HCT116 (cell line): ENCODE measurements at regions not wholly inside any gene's neighbourhood (a gene's known extent, or its start where the extent isn't known, plus 50 kb on each side); places are given as distances from the start of the nearest gene placed in this dataset.

Experiments used
- ATAC-seq: fragments of 200-7000 bp; cut with Tn5 transposase; 2 replicates; pipeline ENCODE4 v1.9.1; 2020; ENCODE audit warnings: mild to moderate bottlenecking, moderate library complexity
- BruUV-seq: library from RNA; stranded (reverse); fragments of 400-500 nt; replicated peaks from 2 replicates; lab custom pipeline; 2021; lab: Mats Ljungman, UMichigan
- CTCF ChIA-PET: fragments of 300-600 bp; sonication (Branson Sonifier 250); formaldehyde crosslinking; loops from one replicate; lab custom pipeline; 2021; ENCODE audit warnings: antibody characterized with exemption; lab: Charles Lee
- POLR2A ChIA-PET: fragments of 300-600, 350-600 bp; sonication (Branson Sonifier 250); formaldehyde crosslinking; loops from one replicate; lab custom pipeline; 2021; ENCODE audit warnings: antibody characterized with exemption; lab: Charles Lee
- RAD21 ChIA-PET, 2 experiments: fragments of 300-600 bp; sonication (Branson Sonifier 250); formaldehyde crosslinking; loops; one replicate each; lab custom pipeline; 2023; ENCODE audit warnings: low total read pairs in 2 of 2; ENCODE audit not compliant: uncharacterized antibody in 2 of 2, unreplicated experiment in 2 of 2, low non-redundant PET in 1 of 2; lab: Charles Lee
- DNase-seq: peaks from one replicate; pipeline ENCODE4 v3.0.0-alpha.2; 2010; ENCODE audit warnings: low read depth, low spot score
- H2AFZ ChIP-seq: fragments of 200-600 bp; shearing (Covaris generic), sonication (generic); 2 replicates; pipeline ENCODE4 v1.6.1; 2017; ENCODE audit warnings: low read depth, mixed run types, mixed read lengths, antibody characterized with exemption, low read length; ENCODE audit not compliant: poor library complexity, severe bottlenecking
- H3K27ac ChIP-seq: 2 replicates; pipeline ENCODE4 v1.5.1; 2012; ENCODE audit warnings: low read depth, low read length
- H3K27me3 ChIP-seq: fragments of 200-600 bp; sonication (generic); 2 replicates; pipeline ENCODE4 v1.6.1; 2016; ENCODE audit warnings: mixed run types, low read length, mixed read lengths; ENCODE audit not compliant: insufficient read depth
- H3K36me3 ChIP-seq, 2 experiments: fragments of 200-500 bp in 1 of 2; fragments of 200-600 bp in 1 of 2; sonication (Bioruptor generic) in 1 of 2; sonication (generic) in 1 of 2; 2 replicates each; pipeline versions ENCODE4 v1.5.1 to v1.6.1; 2014 to 2016; ENCODE audit warnings: low read length in 2 of 2, inconsistent platforms in 1 of 2, mixed read lengths in 1 of 2, mixed run types in 1 of 2; ENCODE audit not compliant: insufficient read depth in 2 of 2, control insufficient read depth in 1 of 2
- H3K4me1 ChIP-seq, 2 experiments: fragments of 200-600 bp in 1 of 2; sonication (generic) in 1 of 2; 2 replicates each; pipeline versions ENCODE4 v1.5.1 to v1.6.1; 2012 to 2017; ENCODE audit warnings: low read length in 2 of 2, inconsistent platforms in 1 of 2, mild to moderate bottlenecking in 1 of 2, mixed read lengths in 1 of 2, mixed run types in 1 of 2, moderate library complexity in 1 of 2; ENCODE audit not compliant: insufficient read depth in 2 of 2, control insufficient read depth in 1 of 2
- H3K4me2 ChIP-seq: fragments of 200-600 bp; sonication (generic); 2 replicates; pipeline ENCODE4 v1.6.1; 2017; ENCODE audit warnings: mixed run types, low read length, mixed read lengths
- H3K4me3 ChIP-seq, 2 experiments: fragments of 200-600 bp in 1 of 2; sonication (generic) in 1 of 2; replicated peaks in 1 of 2; 2 replicates each; pipeline ENCODE4 v1.5.1; 2011 to 2016; ENCODE audit warnings: low read length in 2 of 2, control low read depth in 1 of 2, low read depth in 1 of 2, mild to moderate bottlenecking in 1 of 2, mixed read lengths in 1 of 2, mixed run types in 1 of 2
- H3K79me2 ChIP-seq: fragments of 200-600 bp; sonication (generic); 2 replicates; pipeline ENCODE4 v1.6.1; 2017; ENCODE audit warnings: mild to moderate bottlenecking, mixed run types, low read length, moderate library complexity, mixed read lengths; ENCODE audit not compliant: insufficient read depth
- H3K9ac ChIP-seq: fragments of 200-600 bp; sonication (generic); 2 replicates; pipeline ENCODE4 v1.6.1; 2016; ENCODE audit warnings: low read length, mixed read lengths
- H3K9me2 ChIP-seq: fragments of 200-600 bp; sonication (generic), shearing (Covaris generic); 2 replicates; pipeline ENCODE4 v1.6.1; 2017; ENCODE audit warnings: mixed run types, mild to moderate bottlenecking, moderate library complexity; ENCODE audit not compliant: insufficient read depth
- H3K9me3 ChIP-seq, 2 experiments: fragments of 200-500 bp in 1 of 2; fragments of 200-600 bp in 1 of 2; sonication (Bioruptor generic) in 1 of 2; sonication (generic) in 1 of 2; 2 replicates each; pipeline ENCODE4 v1.6.1; 2014 to 2017; ENCODE audit warnings: low read length in 2 of 2, mixed read lengths in 2 of 2, inconsistent platforms in 1 of 2, low read depth in 1 of 2, mild to moderate bottlenecking in 1 of 2, mixed run types in 1 of 2, moderate library complexity in 1 of 2; ENCODE audit not compliant: control insufficient read depth in 1 of 2, insufficient read depth in 1 of 2
- H4K20me1 ChIP-seq: fragments of 200-600 bp; sonication (generic), shearing (Covaris generic); 2 replicates; pipeline ENCODE4 v1.6.1; 2017; ENCODE audit warnings: mixed run types, mild to moderate bottlenecking, moderate library complexity; ENCODE audit not compliant: insufficient read depth
- CBX3 ChIP-seq: IDR thresholded peaks from 2 replicates; pipeline ENCODE4 v1.6.1; 2012; ENCODE audit warnings: low read depth
- CEBPB ChIP-seq: IDR thresholded peaks from 2 replicates; pipeline ENCODE4 v1.6.1; 2012; ENCODE audit warnings: low read depth
- CTCF ChIP-seq, 3 experiments: fragments of 200-600 bp in 1 of 3; sonication (generic) in 1 of 3; IDR thresholded peaks in 2 of 3; conservative IDR thresholded peaks in 1 of 3; 2 replicates each; pipeline ENCODE4 v1.5.1; 2012 to 2017; ENCODE audit warnings: low read depth in 2 of 3, low read length in 2 of 3, antibody characterized with exemption in 1 of 3, borderline replicate concordance in 1 of 3, control low read depth in 1 of 3, mild to moderate bottlenecking in 1 of 3, mixed read lengths in 1 of 3, mixed run types in 1 of 3, moderate library complexity in 1 of 3; ENCODE audit not compliant: insufficient read depth in 1 of 3
- EGR1 ChIP-seq: IDR thresholded peaks from 2 replicates; pipeline ENCODE4 v1.6.1; 2012; ENCODE audit warnings: low read depth
- ELF1 ChIP-seq: IDR thresholded peaks from 2 replicates; pipeline ENCODE4 v1.6.1; 2012; ENCODE audit warnings: low read depth, borderline replicate concordance
- EZH2 ChIP-seq: fragments of 200-600 bp; sonication (generic); IDR thresholded peaks from 2 replicates; pipeline ENCODE4 v1.6.1; 2017; ENCODE audit warnings: antibody characterized with exemption, mixed run types
- EZH2phosphoT487 ChIP-seq: fragments of 200-600 bp; IDR thresholded peaks from 2 replicates; pipeline ENCODE4 v1.6.1; 2018; ENCODE audit warnings: antibody characterized with exemption, borderline replicate concordance
- FOSL1 ChIP-seq: IDR thresholded peaks from 2 replicates; pipeline ENCODE4 v1.6.1; 2012; ENCODE audit warnings: low read depth
- MAX ChIP-seq: IDR thresholded peaks from 2 replicates; pipeline ENCODE4 v1.6.1; 2012
- POLR2A ChIP-seq: IDR thresholded peaks from 2 replicates; pipeline ENCODE4 v1.7.0; 2011; ENCODE audit warnings: borderline replicate concordance; ENCODE audit not compliant: insufficient read depth, insufficient read length; ENCODE audit errors: extremely low read depth
- SIN3A ChIP-seq: IDR thresholded peaks from 2 replicates; pipeline ENCODE4 v1.6.1; 2012; ENCODE audit warnings: low read depth
- SP1 ChIP-seq: IDR thresholded peaks from 2 replicates; pipeline ENCODE4 v1.6.1; 2012; ENCODE audit warnings: low read depth
- YY1 ChIP-seq: IDR thresholded peaks from 2 replicates; pipeline ENCODE4 v1.6.1; 2011; ENCODE audit warnings: low read length, low read depth, moderate library complexity, mild to moderate bottlenecking; ENCODE audit not compliant: insufficient replicate concordance; ENCODE audit errors: extremely low read depth
- ZNF274 ChIP-seq: fragments of 200-500 bp; sonication (Bioruptor generic); IDR thresholded peaks from 2 replicates; pipeline ENCODE4 v1.6.1; 2014; ENCODE audit warnings: mild to moderate bottlenecking, low read depth, low read length, inconsistent platforms
- intact Hi-C: fragments of 100-400 bp; cut with micrococcal nuclease; formaldehyde crosslinking; loops from 2 replicates; pipeline ENCODE4 v1.10.0; 2022

- TF ChIP-seq CEBPB (no peak), YY1 (no peak), ZNF274 (no peak), POLR2A (no peak)
- H3K4me3 ChIP-seq: no peak overlapping the region
- ChIA-PET POLR2A (no interaction called here), CTCF (no interaction called here), RAD21 (no interaction called here)
- no peaks in the 10 kb centered on the region; the same call in 1 of the 2 replicates for H4K20me1 ChIP-seq
- H3K4me2 ChIP-seq: no peak overlapping the region
- intact Hi-C loops: no loop called here
- no peaks in the 10 kb centered on the region for H3K27me3 ChIP-seq
- ATAC-seq (no peak), DNase-seq (no peak)
- H3K79me2 ChIP-seq: no peaks in the 10 kb centered on the region
- no peaks in the 10 kb centered on the region for H3K9me2 ChIP-seq
- BruUV-seq: no TSS peak
- H3K9me3 ChIP-seq: peaks cover 0 to 19% of the 10 kb centered on the region in 2 experiments; a peak in 2 of 4 replicates
- H3K36me3 ChIP-seq: no peaks in the 10 kb centered on the region
- H2AFZ ChIP-seq: no peak overlapping the region
- no peak overlapping the region for H3K9ac ChIP-seq
- H3K4me1 ChIP-seq: no peaks in the 10 kb centered on the region
- no peak overlapping the region for H3K27ac ChIP-seq
These were observed 482.0 kb upstream of the PCDH15 start for GRCh38 chr10:55283031-55283430.

GRCh38 chr10:55280696-55281095 is 479.7 kb upstream of the PCDH15 start:
- H4K20me1 ChIP-seq: no peaks in the 10 kb centered on the region; the same call in 1 of the 2 replicates
- ChIA-PET CTCF (no interaction called here), POLR2A (no interaction called here), RAD21 (no interaction called here)
- ATAC-seq: no peak
- H3K27me3 ChIP-seq: no peaks in the 10 kb centered on the region
- BruUV-seq: no TSS peak
- H3K27ac ChIP-seq: no peak overlapping the region
- no peaks in the 10 kb centered on the region for H3K4me1 ChIP-seq
- TF ChIP-seq EZH2phosphoT487 (no peak), CTCF (IDR thresholded peaks at IDR 0.05 in 2 of 3, conservative IDR thresholded peaks at IDR 0.05 in 1 of 3; ENCODE audit: borderline replicate concordance in 1 of 3, insufficient read depth in 1 of 3, low read depth in 2 of 3, low read length in 2 of 3) (no peak), EZH2 (no peak), SP1 (no peak), EGR1 (no peak), ELF1 (no peak), MAX (no peak), CBX3 (no peak), SIN3A (no peak), FOSL1 (no peak)
- no peak for DNase-seq
- peaks cover 0 to 23% of the 10 kb centered on the region in 2 experiments; a peak in 3 of 4 replicates for H3K9me3 ChIP-seq
- H3K9ac ChIP-seq: no peak overlapping the region
- no peaks in the 10 kb centered on the region for H3K79me2 ChIP-seq
- no peak overlapping the region for H3K4me3 ChIP-seq
- H3K36me3 ChIP-seq: no peaks in the 10 kb centered on the region
- no peak overlapping the region for H2AFZ ChIP-seq
- H3K4me2 ChIP-seq: no peak overlapping the region
- no peaks in the 10 kb centered on the region for H3K9me2 ChIP-seq
- intact Hi-C loops: no loop called here
